ENCODE measurements at regions not wholly inside any gene's neighbourhood (a gene's known extent, or its start where the extent isn't known, plus 50 kb on each side); places are given as distances from the start of the nearest gene placed in this dataset.
"Not testable (repeated sequence)": the region's sequence is repeated elsewhere in the genome, so short reads cannot be mapped to it uniquely, and the experiment has no call there.

DNA sequence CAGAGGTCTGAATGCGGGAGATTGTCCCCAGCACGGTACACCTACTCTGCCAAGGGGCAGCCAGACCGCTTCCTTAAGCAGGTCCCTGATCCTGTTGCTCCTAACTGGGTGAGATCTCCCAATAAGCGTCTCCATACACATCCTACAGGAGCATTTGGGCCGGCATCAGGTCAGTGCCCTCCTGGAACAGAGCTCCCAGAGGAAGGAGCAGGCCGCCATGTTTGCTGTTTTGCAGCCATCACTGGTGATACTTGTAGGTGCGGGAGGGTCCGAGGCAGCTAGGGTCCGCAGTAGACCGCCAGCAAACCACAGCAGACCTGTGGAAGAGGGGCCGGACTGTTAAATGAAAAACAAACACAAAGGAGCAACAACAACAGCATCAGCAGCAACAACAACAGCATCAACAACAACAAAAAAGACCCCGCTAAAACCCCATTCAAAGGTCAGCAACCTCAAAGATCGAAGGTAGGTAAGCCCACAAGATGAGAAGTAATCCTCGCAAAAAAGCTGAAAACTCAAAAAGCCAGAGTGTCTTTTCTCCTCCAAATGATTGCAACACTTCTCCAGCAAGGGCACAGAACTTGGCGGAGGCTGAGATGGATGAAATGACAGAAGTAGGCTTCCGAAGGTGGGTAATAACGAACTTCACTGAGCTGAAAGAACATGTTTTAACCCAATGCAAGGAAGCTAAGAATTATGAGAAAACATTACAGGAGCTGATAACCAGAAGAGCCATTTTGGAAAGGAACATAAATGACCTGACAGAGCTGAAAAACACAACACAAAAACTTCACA, 79.0 kb upstream of the CDH7 start:
- Histone ChIP-seq H3K27me3 (ENCODE audit: control insufficient read depth, insufficient read depth, low read length) (no peaks in the 10 kb centered on the region), H3K36me3 (ENCODE audit: insufficient read depth, low read length) (no peaks in the 10 kb centered on the region), H3K9ac (ENCODE audit: low read depth, low read length) (no peak overlapping the region), H3K4me3 (ENCODE audit: low read length) (no peak overlapping the region), H3K4me1 (ENCODE audit: control insufficient read depth, insufficient read depth, low read length) (no peaks in the 10 kb centered on the region), H3K9me3 (replicated peaks; ENCODE audit: low read length) (no peaks in the 10 kb centered on the region), H3K4me2 (ENCODE audit: low read length) (no peak overlapping the region)

DNA sequence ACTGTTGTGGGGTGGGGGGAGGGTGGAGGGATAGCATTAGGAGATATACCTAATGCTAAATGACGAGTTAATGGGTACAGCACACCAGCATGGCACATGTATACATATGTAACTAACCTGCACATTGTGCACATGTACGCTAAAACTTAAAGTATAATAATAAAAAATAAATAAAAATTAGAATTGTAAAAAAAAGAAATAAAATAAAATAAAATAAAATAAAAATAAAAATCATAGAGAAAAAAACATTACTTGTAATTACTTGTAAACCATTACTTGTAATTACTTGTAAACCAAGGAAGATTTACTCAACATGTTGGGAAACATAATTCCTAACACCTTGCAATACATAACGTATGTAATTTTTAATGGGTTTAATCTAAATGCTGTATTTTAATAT, 80.7 kb upstream of the CDH7 start:
- H3K27me3 ChIP-seq (ENCODE audit: control insufficient read depth, insufficient read depth, low read length); H3K9ac ChIP-seq (ENCODE audit: low read depth, low read length); H3K4me2 ChIP-seq (ENCODE audit: low read length); H3K36me3 ChIP-seq (ENCODE audit: insufficient read depth, low read length); H3K4me3 ChIP-seq (ENCODE audit: low read length); H3K9me3 ChIP-seq (replicated peaks; ENCODE audit: low read length); H3K4me1 ChIP-seq (ENCODE audit: control insufficient read depth, insufficient read depth, low read length): not testable (repeated sequence)

DNA sequence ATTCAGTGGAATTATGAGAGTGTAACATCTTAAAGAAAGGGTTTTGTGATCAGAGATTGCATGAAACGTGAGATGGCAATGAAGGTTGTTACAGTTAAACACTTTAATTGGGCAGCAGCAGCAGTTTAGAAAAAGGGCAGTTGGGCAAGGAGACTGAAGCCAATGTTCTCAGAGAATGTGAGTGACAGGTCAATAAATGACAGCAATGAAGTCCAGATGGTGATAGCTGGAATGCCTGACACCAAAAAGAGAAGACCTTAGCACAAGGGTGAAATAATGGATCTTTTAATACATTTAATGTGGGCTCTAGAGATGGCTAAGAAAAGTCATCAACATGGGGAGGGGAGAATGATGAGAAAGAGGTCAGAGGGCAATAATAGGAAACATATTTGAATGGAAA, 89.4 kb upstream of the CDH7 start:
- no peaks in the 10 kb centered on the region for H3K27me3 ChIP-seq (ENCODE audit: control insufficient read depth, insufficient read depth, low read length)
- H3K9ac ChIP-seq (ENCODE audit: low read depth, low read length) = no peak overlapping the region
- H3K4me1 ChIP-seq (ENCODE audit: control insufficient read depth, insufficient read depth, low read length) = no peaks in the 10 kb centered on the region
- no peaks in the 10 kb centered on the region for H3K36me3 ChIP-seq (ENCODE audit: insufficient read depth, low read length)
- H3K4me2 ChIP-seq (ENCODE audit: low read length) = no peak overlapping the region
- peaks cover 5% of the 10 kb centered on the region for H3K9me3 ChIP-seq (replicated peaks; ENCODE audit: low read length)
- no peak overlapping the region for H3K4me3 ChIP-seq (ENCODE audit: low read length)

DNA sequence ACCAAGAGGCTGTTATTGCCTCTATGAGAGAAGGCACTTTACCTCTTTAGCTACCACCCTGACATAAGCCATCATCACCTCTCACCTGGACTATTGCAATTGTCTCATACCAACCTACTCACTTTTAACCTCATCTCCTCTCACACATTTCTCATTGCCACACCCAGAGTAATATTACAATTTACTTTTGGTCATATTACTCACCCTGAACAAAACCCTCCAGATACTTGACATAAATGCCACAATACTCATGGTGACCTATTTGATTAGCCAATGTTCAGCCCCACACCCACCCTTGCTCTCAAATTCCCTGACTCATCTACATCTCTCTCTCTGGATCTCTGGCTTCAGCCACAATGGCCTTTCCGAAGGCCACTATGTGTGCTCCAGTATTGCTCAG, 90.9 kb upstream of the CDH7 start:
- H3K36me3 ChIP-seq (ENCODE audit: insufficient read depth, low read length) = no peaks in the 10 kb centered on the region
- H3K9ac ChIP-seq (ENCODE audit: low read depth, low read length) = no peak overlapping the region
- no peaks in the 10 kb centered on the region for H3K4me1 ChIP-seq (ENCODE audit: control insufficient read depth, insufficient read depth, low read length)
- no peak overlapping the region for H3K4me3 ChIP-seq (ENCODE audit: low read length)
- no peak overlapping the region for H3K4me2 ChIP-seq (ENCODE audit: low read length)
- H3K27me3 ChIP-seq (ENCODE audit: control insufficient read depth, insufficient read depth, low read length) = no peaks in the 10 kb centered on the region
- peaks cover 5% of the 10 kb centered on the region for H3K9me3 ChIP-seq (replicated peaks; ENCODE audit: low read length)

DNA sequence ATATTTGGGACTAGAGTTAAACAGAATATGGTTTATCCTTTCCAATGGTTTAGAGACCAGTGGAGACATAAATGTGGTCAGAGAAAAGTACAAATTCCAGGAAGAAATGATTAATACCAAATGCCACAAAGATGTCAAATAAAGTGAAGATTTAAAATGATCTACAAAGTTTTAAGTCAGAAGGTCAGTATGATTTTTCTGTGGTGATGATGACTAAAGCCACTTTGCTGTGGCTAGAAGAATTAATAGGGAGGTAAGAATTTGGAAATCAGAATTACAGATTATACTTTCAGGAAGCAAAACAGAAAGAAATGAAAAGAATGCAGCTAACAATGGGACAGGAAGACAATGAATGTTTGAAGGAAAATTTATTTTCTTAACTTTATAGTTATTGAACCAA, 91.5 kb upstream of the CDH7 start:
- Histone ChIP-seq H3K4me2 (ENCODE audit: low read length) (no peak overlapping the region), H3K4me1 (ENCODE audit: control insufficient read depth, insufficient read depth, low read length) (no peaks in the 10 kb centered on the region), H3K9ac (ENCODE audit: low read depth, low read length) (no peak overlapping the region), H3K27me3 (ENCODE audit: control insufficient read depth, insufficient read depth, low read length) (no peaks in the 10 kb centered on the region), H3K4me3 (ENCODE audit: low read length) (no peak overlapping the region), H3K9me3 (replicated peaks; ENCODE audit: low read length) (peaks cover 5% of the 10 kb centered on the region), H3K36me3 (ENCODE audit: insufficient read depth, low read length) (no peaks in the 10 kb centered on the region)

DNA sequence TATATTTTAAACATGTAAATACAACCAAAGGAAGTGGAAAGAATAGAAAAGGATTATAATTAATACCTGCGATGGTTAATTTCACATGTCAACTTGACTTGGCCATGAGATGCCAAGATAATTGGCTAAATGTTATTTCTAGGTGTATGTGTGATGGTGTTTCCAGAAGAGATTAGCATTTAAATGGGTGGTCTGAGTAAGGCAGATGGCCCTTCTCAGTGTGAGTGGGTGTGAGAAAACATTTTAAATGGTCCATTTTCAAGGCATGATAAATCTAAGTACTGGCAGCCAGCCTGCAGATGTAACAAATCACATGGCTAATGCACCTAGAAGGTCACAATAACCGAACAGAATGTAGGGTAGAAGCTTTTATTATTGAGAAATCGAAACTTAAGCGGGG, 99.6 kb upstream of the CDH7 start:
- Histone ChIP-seq H3K4me2 (ENCODE audit: low read length) (no peak overlapping the region), H3K4me3 (ENCODE audit: low read length) (no peak overlapping the region), H3K9ac (ENCODE audit: low read depth, low read length) (no peak overlapping the region), H3K36me3 (ENCODE audit: insufficient read depth, low read length) (no peaks in the 10 kb centered on the region), H3K4me1 (ENCODE audit: control insufficient read depth, insufficient read depth, low read length) (no peaks in the 10 kb centered on the region), H3K9me3 (replicated peaks; ENCODE audit: low read length) (peaks cover 2% of the 10 kb centered on the region), H3K27me3 (ENCODE audit: control insufficient read depth, insufficient read depth, low read length) (no peaks in the 10 kb centered on the region)

DNA sequence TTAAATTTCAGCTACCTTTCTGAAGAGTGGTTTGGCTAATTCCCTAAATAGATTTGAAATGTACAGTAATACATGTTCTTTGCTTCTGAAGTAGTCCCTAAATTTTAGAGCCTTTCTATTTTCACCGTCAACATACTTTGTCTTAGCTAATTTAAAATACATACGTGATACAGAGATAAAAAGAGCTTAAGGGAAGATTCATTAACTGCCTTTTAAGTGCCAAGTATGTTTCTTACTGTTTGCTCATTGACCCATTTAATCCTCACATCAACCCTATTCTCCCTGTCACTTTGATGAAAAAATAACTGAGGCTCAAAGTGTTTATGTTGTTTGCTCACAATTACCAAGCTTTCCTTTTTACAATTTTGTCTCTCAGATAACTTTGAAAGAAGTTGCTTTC, 118.6 kb upstream of the CDH7 start:
- H3K27me3 ChIP-seq (ENCODE audit: control insufficient read depth, insufficient read depth, low read length) = no peaks in the 10 kb centered on the region
- no peak overlapping the region for H3K4me3 ChIP-seq (ENCODE audit: low read length)
- no peak overlapping the region for H3K9ac ChIP-seq (ENCODE audit: low read depth, low read length)
- no peaks in the 10 kb centered on the region for H3K4me1 ChIP-seq (ENCODE audit: control insufficient read depth, insufficient read depth, low read length)
- no peak overlapping the region for H3K4me2 ChIP-seq (ENCODE audit: low read length)
- H3K9me3 ChIP-seq (replicated peaks; ENCODE audit: low read length) = peaks cover 9% of the 10 kb centered on the region
- H3K36me3 ChIP-seq (ENCODE audit: insufficient read depth, low read length) = no peaks in the 10 kb centered on the region

DNA sequence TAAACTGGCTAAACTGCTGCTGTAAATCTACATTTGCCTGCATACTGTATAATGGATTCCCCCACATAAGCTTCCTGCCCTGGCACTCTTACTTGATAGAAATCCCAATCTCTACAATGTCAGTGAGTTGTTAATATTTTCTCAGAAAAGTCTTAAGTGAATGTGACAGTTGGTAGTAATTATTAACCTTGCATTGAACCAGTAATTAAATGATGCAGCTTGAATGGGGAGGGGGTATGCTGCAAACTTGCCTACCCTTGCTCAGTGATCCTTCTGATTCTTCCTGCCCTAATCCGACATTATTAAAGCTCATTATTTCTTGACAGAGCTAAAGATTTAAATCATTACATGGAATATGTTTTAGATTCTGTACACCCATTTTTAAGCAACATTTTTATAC, 119.0 kb upstream of the CDH7 start:
- Histone ChIP-seq H3K9me3 (replicated peaks; ENCODE audit: low read length) (peaks cover 9% of the 10 kb centered on the region), H3K4me3 (ENCODE audit: low read length) (no peak overlapping the region), H3K4me2 (ENCODE audit: low read length) (no peak overlapping the region), H3K4me1 (ENCODE audit: control insufficient read depth, insufficient read depth, low read length) (no peaks in the 10 kb centered on the region), H3K36me3 (ENCODE audit: insufficient read depth, low read length) (no peaks in the 10 kb centered on the region), H3K9ac (ENCODE audit: low read depth, low read length) (no peak overlapping the region), H3K27me3 (ENCODE audit: control insufficient read depth, insufficient read depth, low read length) (no peaks in the 10 kb centered on the region)

DNA sequence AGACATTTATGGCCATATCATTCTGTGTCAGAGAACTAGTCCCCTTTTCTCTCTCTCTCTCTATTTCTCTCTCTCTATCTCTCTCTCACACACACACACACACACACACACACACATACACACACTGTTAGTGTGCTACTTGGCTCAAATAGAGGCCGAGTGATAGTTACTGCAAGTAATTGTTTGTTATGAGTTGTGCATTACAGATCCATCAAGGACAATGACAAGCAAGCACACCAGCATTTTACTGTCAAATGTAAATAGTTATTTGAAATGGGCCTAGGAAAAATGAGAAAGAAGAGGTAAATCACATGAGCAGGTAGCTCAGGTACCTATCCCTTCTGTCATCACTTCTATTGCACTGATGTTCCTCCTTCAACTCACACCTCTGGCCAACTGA, 122.4 kb upstream of the CDH7 start:
- no peak overlapping the region for H3K4me2 ChIP-seq (ENCODE audit: low read length)
- no peak overlapping the region for H3K4me3 ChIP-seq (ENCODE audit: low read length)
- H3K9ac ChIP-seq (ENCODE audit: low read depth, low read length) = no peak overlapping the region

DNA sequence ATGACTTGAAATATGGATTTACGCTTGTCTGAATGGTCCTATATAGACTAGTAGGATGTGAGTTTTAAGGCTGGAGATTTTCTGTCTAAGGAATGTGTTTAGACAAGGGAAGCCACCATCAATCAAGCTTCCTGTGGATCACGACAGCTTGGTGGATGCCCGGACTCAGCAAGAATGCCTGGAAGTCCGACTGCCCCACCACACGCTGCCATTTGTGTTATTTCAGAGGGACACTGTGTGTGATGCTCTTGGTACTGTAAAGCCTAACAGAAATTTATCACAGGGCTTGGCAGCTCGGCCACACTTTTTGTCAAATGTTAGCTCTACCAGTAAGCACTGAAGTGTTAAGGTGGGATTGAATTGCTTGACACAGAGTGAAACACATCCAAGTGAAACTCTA, 127.1 kb upstream of the CDH7 start:
- Histone ChIP-seq H3K4me1 (ENCODE audit: control insufficient read depth, insufficient read depth, low read length) (no peaks in the 10 kb centered on the region), H3K27me3 (ENCODE audit: control insufficient read depth, insufficient read depth, low read length) (no peaks in the 10 kb centered on the region), H3K36me3 (ENCODE audit: insufficient read depth, low read length) (no peaks in the 10 kb centered on the region), H3K9me3 (replicated peaks; ENCODE audit: low read length) (peaks cover 11% of the 10 kb centered on the region), H3K9ac (ENCODE audit: low read depth, low read length) (no peak overlapping the region), H3K4me2 (ENCODE audit: low read length) (no peak overlapping the region), H3K4me3 (ENCODE audit: low read length) (no peak overlapping the region)

More for the DNA sequence above, 122.4 kb upstream of the CDH7 start:
- H3K9me3 ChIP-seq (replicated peaks; ENCODE audit: low read length) = peaks cover 15% of the 10 kb centered on the region
- H3K4me1 ChIP-seq (ENCODE audit: control insufficient read depth, insufficient read depth, low read length) = no peaks in the 10 kb centered on the region
- H3K36me3 ChIP-seq (ENCODE audit: insufficient read depth, low read length) = no peaks in the 10 kb centered on the region
- H3K27me3 ChIP-seq (ENCODE audit: control insufficient read depth, insufficient read depth, low read length) = no peaks in the 10 kb centered on the region

DNA sequence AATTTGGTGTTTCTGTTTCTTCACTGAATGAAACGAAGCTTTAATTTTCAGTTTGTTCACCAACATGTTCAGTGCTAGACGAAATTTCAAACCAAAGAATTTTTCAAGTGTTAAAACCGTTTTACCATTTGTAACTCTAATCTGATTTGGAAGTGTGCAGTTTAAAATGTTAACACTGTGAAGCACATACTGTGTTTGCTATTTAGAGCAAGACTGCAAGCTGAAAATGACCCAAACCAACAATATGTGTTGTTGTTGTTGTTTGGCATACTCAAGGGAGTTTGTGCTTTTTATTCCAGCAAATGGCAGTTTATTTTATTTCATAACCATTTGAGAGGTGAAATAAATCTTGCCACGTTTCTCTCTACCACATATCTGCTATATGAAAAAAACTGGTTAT, 128.4 kb upstream of the CDH7 start:
- Histone ChIP-seq H3K4me3 (ENCODE audit: low read length) (no peak overlapping the region), H3K27me3 (ENCODE audit: control insufficient read depth, insufficient read depth, low read length) (no peaks in the 10 kb centered on the region), H3K4me2 (ENCODE audit: low read length) (no peak overlapping the region), H3K36me3 (ENCODE audit: insufficient read depth, low read length) (no peaks in the 10 kb centered on the region), H3K9ac (ENCODE audit: low read depth, low read length) (no peak overlapping the region), H3K4me1 (ENCODE audit: control insufficient read depth, insufficient read depth, low read length) (no peaks in the 10 kb centered on the region), H3K9me3 (replicated peaks; ENCODE audit: low read length) (peaks cover 6% of the 10 kb centered on the region)

DNA sequence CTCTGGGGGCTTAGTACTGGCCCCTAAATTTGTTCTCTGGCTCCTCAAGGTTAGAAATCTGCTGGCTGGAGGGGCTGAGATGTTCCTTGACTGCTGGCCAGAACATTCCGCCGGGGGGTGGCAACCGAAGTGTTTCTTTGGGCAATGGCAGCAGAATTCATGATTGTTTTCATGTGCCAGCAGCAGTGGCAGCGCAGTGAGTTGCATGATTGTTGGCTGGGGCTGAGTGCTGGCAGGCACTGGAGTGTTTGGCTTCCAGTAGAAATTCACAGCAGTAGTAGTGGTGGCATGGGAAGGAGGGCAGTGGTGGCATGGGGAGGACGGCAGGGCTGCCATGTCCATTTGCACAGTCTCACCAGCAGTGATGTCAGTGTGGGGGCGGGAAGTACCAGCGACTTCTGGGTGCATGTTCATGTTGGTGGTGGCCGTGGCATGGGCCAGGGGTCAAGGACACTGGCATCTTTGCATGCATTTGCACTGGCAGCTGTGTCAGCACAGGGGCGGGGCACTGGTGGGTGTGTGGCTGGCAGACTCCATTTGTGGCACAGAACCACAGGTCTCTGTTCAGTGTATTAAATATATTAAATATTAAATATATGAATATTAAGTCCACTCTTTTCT, 130.6 kb upstream of the CDH7 start:
- Histone ChIP-seq H3K27me3 (ENCODE audit: control insufficient read depth, insufficient read depth, low read length) (no peaks in the 10 kb centered on the region), H3K4me2 (ENCODE audit: low read length) (no peak overlapping the region), H3K9ac (ENCODE audit: low read depth, low read length) (no peak overlapping the region), H3K9me3 (replicated peaks; ENCODE audit: low read length) (no peaks in the 10 kb centered on the region), H3K36me3 (ENCODE audit: insufficient read depth, low read length) (no peaks in the 10 kb centered on the region), H3K4me3 (ENCODE audit: low read length) (no peak overlapping the region), H3K4me1 (ENCODE audit: control insufficient read depth, insufficient read depth, low read length) (no peaks in the 10 kb centered on the region)
